ENCODE measurements at regions not wholly inside any gene's neighbourhood (a gene's known extent, or its start where the extent isn't known, plus 50 kb on each side); places are given as distances from the start of the nearest gene placed in this dataset.

DNA sequence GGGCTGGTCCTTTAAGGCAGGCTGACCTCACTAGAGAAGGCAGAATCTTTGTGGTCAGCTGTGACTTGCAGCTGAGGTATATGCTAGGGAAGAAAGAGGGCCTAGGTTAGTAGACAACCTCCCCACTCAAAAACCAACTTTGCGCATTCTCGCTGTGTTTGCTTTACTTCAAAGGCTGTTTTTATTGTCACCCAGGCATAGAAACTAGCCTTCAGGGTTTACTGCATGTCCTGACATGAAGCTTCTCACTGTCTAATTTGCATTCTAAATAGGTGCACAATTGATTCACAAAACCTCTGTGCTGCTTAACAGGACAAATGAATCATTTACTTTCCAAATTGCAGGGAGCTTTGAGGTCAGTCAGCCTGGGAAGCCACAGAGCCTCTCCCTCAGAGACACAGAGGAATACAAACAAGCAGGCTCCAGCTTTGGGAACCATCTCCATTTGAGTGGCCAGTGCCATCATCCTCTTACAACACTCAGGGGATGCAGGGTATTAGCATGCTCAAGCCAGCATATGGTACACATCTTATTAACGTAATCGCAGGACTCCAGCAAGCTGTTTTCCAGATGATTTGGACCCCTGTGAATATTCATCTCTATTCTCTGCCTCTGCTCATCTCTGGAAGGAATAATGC, 596.4 kb upstream of the GHITM start:
- TF ChIP-seq, protein P1, sequence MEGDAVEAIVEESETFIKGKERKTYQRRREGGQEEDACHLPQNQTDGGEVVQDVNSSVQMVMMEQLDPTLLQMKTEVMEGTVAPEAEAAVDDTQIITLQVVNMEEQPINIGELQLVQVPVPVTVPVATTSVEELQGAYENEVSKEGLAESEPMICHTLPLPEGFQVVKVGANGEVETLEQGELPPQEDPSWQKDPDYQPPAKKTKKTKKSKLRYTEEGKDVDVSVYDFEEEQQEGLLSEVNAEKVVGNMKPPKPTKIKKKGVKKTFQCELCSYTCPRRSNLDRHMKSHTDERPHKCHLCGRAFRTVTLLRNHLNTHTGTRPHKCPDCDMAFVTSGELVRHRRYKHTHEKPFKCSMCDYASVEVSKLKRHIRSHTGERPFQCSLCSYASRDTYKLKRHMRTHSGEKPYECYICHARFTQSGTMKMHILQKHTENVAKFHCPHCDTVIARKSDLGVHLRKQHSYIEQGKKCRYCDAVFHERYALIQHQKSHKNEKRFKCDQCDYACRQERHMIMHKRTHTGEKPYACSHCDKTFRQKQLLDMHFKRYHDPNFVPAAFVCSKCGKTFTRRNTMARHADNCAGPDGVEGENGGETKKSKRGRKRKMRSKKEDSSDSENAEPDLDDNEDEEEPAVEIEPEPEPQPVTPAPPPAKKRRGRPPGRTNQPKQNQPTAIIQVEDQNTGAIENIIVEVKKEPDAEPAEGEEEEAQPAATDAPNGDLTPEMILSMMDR (IDR thresholded peaks at IDR 0.05; ENCODE audit: low read depth, low read length): no peak
- no peak for TF ChIP-seq EZH2phosphoT487 (IDR thresholded peaks at IDR 0.05; ENCODE audit: low read depth)
